DOHH2 (cell line): ENCODE measurements at regions not wholly inside any gene's neighbourhood (a gene's known extent, or its start where the extent isn't known, plus 50 kb on each side); places are given as distances from the start of the nearest gene placed in this dataset.

ENCODE experiments used
- H3F3A ChIP-seq: fragments of 200-600 bp; sonication (generic), shearing (Covaris generic); 2 replicates; pipeline ENCODE4 v1.6.0; 2016; ENCODE audit warnings: antibody characterized with exemption, mild to moderate bottlenecking; ENCODE audit not compliant: control insufficient read depth, insufficient read depth
- H3K27ac ChIP-seq: fragments of 200-600 bp; sonication (generic); 2 replicates; pipeline ENCODE4 v1.5.1; 2014; ENCODE audit warnings: low read depth, mild to moderate bottlenecking, low read length, moderate library complexity
- H3K27me3 ChIP-seq: fragments of 200-600 bp; sonication (generic); 2 replicates; pipeline ENCODE4 v1.6.1; 2014; ENCODE audit warnings: mild to moderate bottlenecking, low read length, mixed read lengths; ENCODE audit not compliant: control insufficient read depth
- H3K36me3 ChIP-seq: fragments of 200-600 bp; sonication (generic); 2 replicates; pipeline ENCODE4 v1.6.1; 2014; ENCODE audit warnings: mild to moderate bottlenecking, low read length, moderate library complexity, mixed read lengths; ENCODE audit not compliant: control insufficient read depth
- H3K4me1 ChIP-seq: fragments of 200-600 bp; sonication (generic); 2 replicates; pipeline ENCODE4 v1.6.1; 2014; ENCODE audit warnings: mild to moderate bottlenecking, low read length, mixed read lengths; ENCODE audit not compliant: control insufficient read depth
- H3K4me2 ChIP-seq: fragments of 200-600 bp; sonication (generic); 2 replicates; pipeline ENCODE4 v1.6.0; 2014; ENCODE audit warnings: mild to moderate bottlenecking, low read length, moderate library complexity
- H3K4me3 ChIP-seq: fragments of 200-600 bp; sonication (generic); 2 replicates; pipeline ENCODE4 v1.5.1; 2014; ENCODE audit warnings: mild to moderate bottlenecking, low read length, mixed read lengths
- H3K79me2 ChIP-seq: fragments of 200-600 bp; sonication (generic); 2 replicates; pipeline ENCODE4 v1.6.1; 2014; ENCODE audit warnings: mild to moderate bottlenecking, low read length, mixed read lengths; ENCODE audit not compliant: control insufficient read depth
- H3K9me2 ChIP-seq: fragments of 200-600 bp; sonication (generic); replicated peaks from 2 replicates; pipeline ENCODE4 v1.6.1; 2014; ENCODE audit warnings: mild to moderate bottlenecking, low read length, mixed read lengths; ENCODE audit not compliant: control insufficient read depth
- H3K9me3 ChIP-seq: fragments of 200-600 bp; sonication (generic); 2 replicates; pipeline ENCODE4 v1.6.1; 2014; ENCODE audit warnings: antibody characterized with exemption, low read length, mixed read lengths; ENCODE audit not compliant: control insufficient read depth, insufficient read depth
- H4K20me1 ChIP-seq: fragments of 200-600 bp; sonication (generic); 2 replicates; pipeline ENCODE4 v1.6.0; 2014; ENCODE audit warnings: low read depth, mild to moderate bottlenecking, antibody characterized with exemption, low read length, moderate library complexity; ENCODE audit not compliant: control insufficient read depth, insufficient read depth
- CTCF ChIP-seq: fragments of 200-600 bp; sonication (generic); IDR thresholded peaks from one replicate; pipeline ENCODE4 v1.5.1; 2014; ENCODE audit warnings: antibody characterized with exemption, mild to moderate bottlenecking, low read depth, low read length; ENCODE audit not compliant: poor library complexity, severe bottlenecking
- EZH2phosphoT487 ChIP-seq: fragments of 200-600 bp; sonication (generic); IDR thresholded peaks from 2 replicates; pipeline ENCODE4 v1.6.1; 2017; ENCODE audit warnings: borderline replicate concordance, mild to moderate bottlenecking, antibody characterized with exemption, low read length, moderate library complexity, mixed read lengths

- H3F3A ChIP-seq: no peaks in the 10 kb centered on the region
- no peaks in the 10 kb centered on the region for H3K36me3 ChIP-seq
- no peaks in the 10 kb centered on the region for H3K9me2 ChIP-seq
- no peak overlapping the region for H3K4me2 ChIP-seq
- no peak overlapping the region for H3K4me3 ChIP-seq
- H4K20me1 ChIP-seq: no peaks in the 10 kb centered on the region
- no peak overlapping the region for H3K27ac ChIP-seq
- H3K9me3 ChIP-seq: no peaks in the 10 kb centered on the region
- TF ChIP-seq CTCF: no peak
- no peaks in the 10 kb centered on the region for H3K79me2 ChIP-seq
- peaks cover 10% of the 10 kb centered on the region for H3K27me3 ChIP-seq
- H3K4me1 ChIP-seq: peaks cover 10% of the 10 kb centered on the region
These were observed 65.2 kb upstream of the SYPL1 start for GRCh38 chr7:106177300-106177690.

GRCh38 chr7:106176414-106177299 lies 64.5 kb upstream of the SYPL1 start:
- no peak for TF ChIP-seq EZH2phosphoT487
- TF ChIP-seq CTCF: peak; percentile 100
- Histone ChIP-seq H4K20me1 (no peaks in the 10 kb centered on the region), H3K27ac (no peak overlapping the region), H3K27me3 (peaks cover 10% of the 10 kb centered on the region), H3F3A (no peaks in the 10 kb centered on the region), H3K9me3 (no peaks in the 10 kb centered on the region), H3K79me2 (no peaks in the 10 kb centered on the region), H3K36me3 (no peaks in the 10 kb centered on the region), H3K4me3 (no peak overlapping the region), H3K4me2 (no peak overlapping the region; the same call in 1 of the 2 replicates), H3K4me1 (peaks cover 10% of the 10 kb centered on the region), H3K9me2 (no peaks in the 10 kb centered on the region)

GRCh38 chr7:106175507-106175906 lies 63.4 kb upstream of the SYPL1 start:
- H4K20me1 ChIP-seq: no peaks in the 10 kb centered on the region
- no peaks in the 10 kb centered on the region for H3K79me2 ChIP-seq
- no peak overlapping the region for H3K4me2 ChIP-seq
- H3K27ac ChIP-seq: no peak overlapping the region
- TF ChIP-seq EZH2phosphoT487 (no peak), CTCF (no peak)
- H3K4me3 ChIP-seq: no peak overlapping the region
- peaks cover 10% of the 10 kb centered on the region for H3K27me3 ChIP-seq
- no peaks in the 10 kb centered on the region for H3K9me3 ChIP-seq
- no peaks in the 10 kb centered on the region for H3F3A ChIP-seq
- no peaks in the 10 kb centered on the region for H3K36me3 ChIP-seq
- no peaks in the 10 kb centered on the region for H3K9me2 ChIP-seq
- H3K4me1 ChIP-seq: peaks cover 10% of the 10 kb centered on the region
